ENCODE measurements at regions not wholly inside any gene's neighbourhood (a gene's known extent, or its start where the extent isn't known, plus 50 kb on each side); places are given as distances from the start of the nearest gene placed in this dataset.

DNA sequence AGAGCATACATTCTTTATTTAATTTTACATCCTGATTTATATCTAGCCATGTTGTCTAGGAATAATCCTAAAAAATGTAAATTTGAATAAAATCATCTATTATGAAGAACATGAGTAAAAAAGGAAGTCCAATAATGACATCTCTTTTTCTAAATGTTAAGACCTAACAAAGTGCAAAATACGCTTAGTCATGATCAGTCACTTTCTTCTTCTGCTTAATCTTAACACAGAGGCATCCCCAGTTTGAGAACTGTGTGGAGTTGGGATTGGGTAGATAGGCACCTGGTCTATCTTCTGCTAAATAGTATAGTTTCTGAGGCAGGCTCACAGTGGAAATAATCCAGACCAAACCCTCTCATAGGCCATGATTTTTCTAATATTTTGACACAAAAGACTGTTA is 311.7 kb upstream of the LRRC7 start:
- TF ChIP-seq, protein P1, sequence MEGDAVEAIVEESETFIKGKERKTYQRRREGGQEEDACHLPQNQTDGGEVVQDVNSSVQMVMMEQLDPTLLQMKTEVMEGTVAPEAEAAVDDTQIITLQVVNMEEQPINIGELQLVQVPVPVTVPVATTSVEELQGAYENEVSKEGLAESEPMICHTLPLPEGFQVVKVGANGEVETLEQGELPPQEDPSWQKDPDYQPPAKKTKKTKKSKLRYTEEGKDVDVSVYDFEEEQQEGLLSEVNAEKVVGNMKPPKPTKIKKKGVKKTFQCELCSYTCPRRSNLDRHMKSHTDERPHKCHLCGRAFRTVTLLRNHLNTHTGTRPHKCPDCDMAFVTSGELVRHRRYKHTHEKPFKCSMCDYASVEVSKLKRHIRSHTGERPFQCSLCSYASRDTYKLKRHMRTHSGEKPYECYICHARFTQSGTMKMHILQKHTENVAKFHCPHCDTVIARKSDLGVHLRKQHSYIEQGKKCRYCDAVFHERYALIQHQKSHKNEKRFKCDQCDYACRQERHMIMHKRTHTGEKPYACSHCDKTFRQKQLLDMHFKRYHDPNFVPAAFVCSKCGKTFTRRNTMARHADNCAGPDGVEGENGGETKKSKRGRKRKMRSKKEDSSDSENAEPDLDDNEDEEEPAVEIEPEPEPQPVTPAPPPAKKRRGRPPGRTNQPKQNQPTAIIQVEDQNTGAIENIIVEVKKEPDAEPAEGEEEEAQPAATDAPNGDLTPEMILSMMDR (IDR thresholded peaks at IDR 0.05), result no peak
- no peak for TF ChIP-seq POLR2A (IDR thresholded peaks at IDR 0.05)
